Upper lobe of right lung (tissue), 1 donor: ENCODE measurements at regions not wholly inside any gene's neighbourhood (a gene's known extent, or its start where the extent isn't known, plus 50 kb on each side); places are given as distances from the start of the nearest gene placed in this dataset.

ENCODE experiments used
- ATAC-seq: fragments of 200-7000 bp; cut with Tn5 transposase; one replicate; pipeline ENCODE4 v1.9.1; 2020; ENCODE audit warnings: mild to moderate bottlenecking, moderate library complexity
- DNase-seq: peaks from one replicate; pipeline ENCODE4 v3.0.0-alpha.2; 2020
- H3K27ac ChIP-seq: fragments of 200-600 bp; one replicate; pipeline ENCODE4 v1.8.0; 2022
- H3K27me3 ChIP-seq: fragments of 200-600 bp; one replicate; pipeline ENCODE4 v1.8.0; 2022; ENCODE audit warnings: mild to moderate bottlenecking
- H3K36me3 ChIP-seq: fragments of 200-600 bp; one replicate; pipeline ENCODE4 v1.8.0; 2022
- H3K4me1 ChIP-seq: fragments of 200-600 bp; one replicate; pipeline ENCODE4 v1.8.0; 2022
- H3K4me3 ChIP-seq: fragments of 200-600 bp; one replicate; pipeline ENCODE4 v1.8.0; 2022; ENCODE audit warnings: mild to moderate bottlenecking
- H3K9me3 ChIP-seq: fragments of 200-600 bp; one replicate; pipeline ENCODE4 v1.8.0; 2022
- intact Hi-C: fragments of 100-400 bp; cut with DNase I; formaldehyde crosslinking; loops from one replicate; pipeline ENCODE4 v1.11.0; 2022
- TF ChIP-seq, protein P1 (sequence below): fragments of 200-600 bp; IDR thresholded peaks from one replicate; pipeline ENCODE4 v1.8.0; 2022; ENCODE audit warnings: antibody characterized with exemption
- donor health status: DM: no; HTN: yes; CAD: no; lungs with severe emphysema.

DNA sequence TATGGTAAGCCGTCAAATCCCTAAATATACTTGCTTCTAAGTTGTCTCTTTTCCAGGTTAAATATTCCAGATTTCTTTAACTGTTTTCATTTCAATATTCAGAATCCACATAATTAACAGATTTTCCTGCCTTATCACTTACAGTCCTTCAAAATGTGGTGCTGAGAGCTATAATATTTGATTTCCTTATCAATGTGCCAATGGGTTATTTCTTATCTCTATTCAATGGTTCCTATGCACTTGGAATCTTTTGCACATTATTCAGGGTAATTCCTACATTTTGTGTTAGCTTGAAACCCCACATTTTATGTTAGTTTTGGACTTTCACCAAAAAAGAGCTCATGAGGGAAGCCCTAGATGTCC is 173.5 kb downstream of the ZFP36L2 start:
- Histone ChIP-seq H3K9me3 (no peaks in the 10 kb centered on the region), H3K4me3 (no peak overlapping the region), H3K36me3 (no peaks in the 10 kb centered on the region), H3K27ac (no peak overlapping the region), H3K4me1 (peaks cover 16% of the 10 kb centered on the region), H3K27me3 (no peaks in the 10 kb centered on the region)
- TF ChIP-seq, protein P1, sequence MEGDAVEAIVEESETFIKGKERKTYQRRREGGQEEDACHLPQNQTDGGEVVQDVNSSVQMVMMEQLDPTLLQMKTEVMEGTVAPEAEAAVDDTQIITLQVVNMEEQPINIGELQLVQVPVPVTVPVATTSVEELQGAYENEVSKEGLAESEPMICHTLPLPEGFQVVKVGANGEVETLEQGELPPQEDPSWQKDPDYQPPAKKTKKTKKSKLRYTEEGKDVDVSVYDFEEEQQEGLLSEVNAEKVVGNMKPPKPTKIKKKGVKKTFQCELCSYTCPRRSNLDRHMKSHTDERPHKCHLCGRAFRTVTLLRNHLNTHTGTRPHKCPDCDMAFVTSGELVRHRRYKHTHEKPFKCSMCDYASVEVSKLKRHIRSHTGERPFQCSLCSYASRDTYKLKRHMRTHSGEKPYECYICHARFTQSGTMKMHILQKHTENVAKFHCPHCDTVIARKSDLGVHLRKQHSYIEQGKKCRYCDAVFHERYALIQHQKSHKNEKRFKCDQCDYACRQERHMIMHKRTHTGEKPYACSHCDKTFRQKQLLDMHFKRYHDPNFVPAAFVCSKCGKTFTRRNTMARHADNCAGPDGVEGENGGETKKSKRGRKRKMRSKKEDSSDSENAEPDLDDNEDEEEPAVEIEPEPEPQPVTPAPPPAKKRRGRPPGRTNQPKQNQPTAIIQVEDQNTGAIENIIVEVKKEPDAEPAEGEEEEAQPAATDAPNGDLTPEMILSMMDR = no peak
- ATAC-seq = no peak
- intact Hi-C loops = no loop called here
- no peak for DNase-seq

DNA sequence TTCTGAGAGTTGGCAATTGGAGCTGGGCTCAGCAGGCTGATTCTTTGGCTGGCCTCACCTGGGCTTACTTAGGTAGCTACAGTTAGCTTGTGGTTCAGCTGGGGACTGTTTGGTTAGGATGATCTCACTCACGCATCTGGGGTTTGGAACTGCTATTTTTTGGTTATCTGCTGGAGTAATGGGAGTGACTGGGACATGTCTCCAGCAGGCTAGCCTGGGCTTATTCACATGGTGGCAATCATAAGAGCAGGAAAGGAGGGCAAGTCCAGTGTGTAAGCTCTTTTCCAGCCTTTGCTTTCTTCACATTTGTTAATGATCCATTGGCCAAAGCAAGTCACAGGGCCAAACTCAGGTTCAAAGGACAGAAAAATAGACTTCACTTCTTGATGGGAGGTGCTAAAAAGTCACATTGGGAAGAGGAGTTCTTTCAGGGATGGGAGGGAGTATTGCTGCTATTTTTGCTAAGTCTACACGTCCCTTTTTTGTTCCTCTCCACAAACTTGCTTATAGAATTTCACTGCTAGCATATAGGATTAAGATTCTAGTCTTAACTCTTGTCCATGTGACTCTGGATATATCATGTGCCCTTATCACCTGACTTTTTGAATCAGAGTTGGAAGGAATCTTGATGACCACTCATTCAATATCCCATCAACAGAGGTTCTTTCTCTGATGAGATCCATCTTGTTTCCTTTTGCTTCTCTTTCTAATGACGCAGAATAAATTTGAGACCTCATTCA is 174.0 kb downstream of the ZFP36L2 start:
- Histone ChIP-seq H3K9me3 (no peaks in the 10 kb centered on the region), H3K27ac (no peak overlapping the region), H3K4me1 (peaks cover 16% of the 10 kb centered on the region), H3K27me3 (no peaks in the 10 kb centered on the region), H3K4me3 (no peak overlapping the region), H3K36me3 (no peaks in the 10 kb centered on the region)
- intact Hi-C loops = no loop called here
- peak; percentile 3 for DNase-seq
- TF ChIP-seq, protein P1 = no peak
- ATAC-seq = no peak

DNA sequence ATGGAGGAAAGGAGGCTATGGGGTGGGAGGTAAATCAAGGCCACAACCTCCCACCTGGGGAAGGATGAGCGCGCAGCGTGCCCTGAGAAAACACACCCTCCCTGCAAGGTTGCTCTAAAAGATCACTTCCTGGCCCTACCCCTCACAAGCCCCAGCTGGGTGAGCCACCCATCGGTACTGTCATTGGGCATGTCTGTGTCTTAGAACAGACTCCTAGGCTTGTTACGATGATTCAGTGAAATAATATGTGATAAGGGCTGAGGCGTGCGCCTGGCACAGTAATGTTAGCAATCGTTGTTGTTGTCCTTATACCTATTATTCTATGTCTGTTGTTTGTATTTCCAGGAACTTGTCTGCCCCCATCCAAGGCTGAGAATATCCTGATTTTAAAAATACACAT is 175.1 kb downstream of the ZFP36L2 start:
- Histone ChIP-seq H3K27ac (peak overlapping the region; percentile 30), H3K27me3 (no peaks in the 10 kb centered on the region), H3K36me3 (no peaks in the 10 kb centered on the region), H3K4me3 (no peak overlapping the region), H3K9me3 (no peaks in the 10 kb centered on the region), H3K4me1 (peaks cover 25% of the 10 kb centered on the region)
- intact Hi-C loops = no loop called here
- DNase-seq (peak; percentile 48), ATAC-seq (no peak)
- TF ChIP-seq, protein P1 = no peak

DNA sequence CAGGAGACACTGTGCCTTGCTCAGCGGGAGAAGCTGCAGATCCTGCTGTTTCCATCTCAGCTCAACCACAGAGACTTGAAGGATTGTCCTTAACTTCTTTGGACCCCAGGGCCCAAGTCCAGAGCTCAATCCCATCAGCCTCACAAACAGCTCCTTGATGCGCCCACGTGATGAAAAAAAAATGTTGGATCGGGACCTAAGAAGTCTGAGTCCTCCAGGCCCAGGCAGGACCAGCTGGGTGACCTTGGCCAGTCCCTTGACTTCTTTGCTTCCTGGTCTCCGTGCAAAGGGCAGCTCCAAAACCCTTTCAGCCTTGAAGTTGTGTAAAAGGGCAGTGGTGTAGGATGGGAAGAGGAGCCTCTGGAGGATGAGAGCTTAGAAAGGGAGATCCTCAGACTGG is 175.5 kb downstream of the ZFP36L2 start:
- Histone ChIP-seq H3K4me3 (no peak overlapping the region), H3K9me3 (no peaks in the 10 kb centered on the region), H3K27me3 (no peaks in the 10 kb centered on the region), H3K27ac (peak overlapping the region; percentile 30), H3K4me1 (peaks cover 27% of the 10 kb centered on the region), H3K36me3 (no peaks in the 10 kb centered on the region)
- ATAC-seq (no peak), DNase-seq (no peak)
- TF ChIP-seq, protein P1 = no peak
- intact Hi-C loops = no loop called here

DNA sequence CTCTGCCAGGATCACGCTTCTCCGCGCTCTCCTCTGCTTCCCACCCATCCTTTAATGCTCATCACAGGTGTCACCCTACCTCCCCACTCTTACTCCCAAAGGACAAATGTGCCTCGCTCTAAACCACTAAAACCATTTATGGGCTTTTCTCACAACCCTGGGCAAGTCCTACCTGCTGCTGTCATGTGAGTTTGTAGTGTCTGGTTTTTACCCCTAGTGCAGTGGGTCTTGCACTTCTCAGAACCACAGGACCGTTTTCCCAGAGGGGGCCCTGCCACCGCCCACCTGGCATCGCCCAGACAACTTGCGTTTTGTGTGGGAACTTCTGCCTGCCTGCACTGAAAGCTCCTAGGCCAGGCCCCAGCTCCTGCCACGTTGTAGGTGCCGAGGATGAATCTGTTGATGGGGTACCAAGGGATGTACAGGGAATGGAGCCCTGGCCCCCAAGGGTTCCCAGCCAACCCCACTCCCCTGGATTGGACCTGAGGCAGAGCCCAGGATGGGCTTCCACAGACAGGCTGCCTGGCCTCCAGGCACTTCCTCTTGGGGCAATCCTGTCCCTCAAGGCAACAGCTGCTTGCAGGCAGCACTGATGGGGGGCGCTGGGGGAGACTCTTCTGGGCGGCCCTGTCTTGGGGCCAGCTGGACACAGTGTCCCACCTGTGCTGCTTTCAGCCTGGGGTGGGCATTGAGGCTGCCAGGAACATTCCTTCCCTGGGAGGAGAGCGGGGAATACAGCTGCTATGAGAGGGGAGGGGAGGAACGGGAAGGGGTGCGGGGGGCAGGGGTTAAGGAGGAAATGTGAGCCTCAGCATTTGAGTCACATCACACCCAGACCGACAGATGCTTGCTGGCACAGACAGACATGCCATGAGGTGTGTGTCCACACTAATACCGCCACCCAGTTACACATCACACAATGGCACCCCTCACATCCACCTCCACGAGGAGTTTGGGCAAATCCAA is 176.3 kb downstream of the ZFP36L2 start:
- Histone ChIP-seq H3K9me3 (no peaks in the 10 kb centered on the region), H3K36me3 (no peaks in the 10 kb centered on the region), H3K27me3 (no peaks in the 10 kb centered on the region), H3K4me3 (no peak overlapping the region), H3K4me1 (peaks cover 25% of the 10 kb centered on the region), H3K27ac (peak overlapping the region; percentile 30)
- ATAC-seq = peak; percentile 15
- intact Hi-C loops = no loop called here
- peak; percentile 54 for DNase-seq
- TF ChIP-seq, protein P1 = no peak
